HEK293 (cell line): ENCODE measurements at regions not wholly inside any gene's neighbourhood (a gene's known extent, or its start where the extent isn't known, plus 50 kb on each side); places are given as distances from the start of the nearest gene placed in this dataset.
"Not testable (repeated sequence)": the region's sequence is repeated elsewhere in the genome, so short reads cannot be mapped to it uniquely, and the experiment has no call there.

ENCODE experiments used
- CTCF ChIA-PET: fragments of 350-600 bp; formaldehyde crosslinking; extraction: SDS; loops from one replicate; lab custom pipeline; 2021; ENCODE audit warnings: antibody characterized with exemption; lab: Yijun Ruan, JAX
- POLR2A ChIA-PET: fragments of 300-600 bp; formaldehyde crosslinking; extraction: SDS; loops from one replicate; lab custom pipeline; 2020; ENCODE audit warnings: antibody characterized with exemption, inconsistent platforms; lab: Yijun Ruan, JAX
- H3K27ac ChIP-seq: fragments of 200-500 bp; sonication (Bioruptor generic); 2 replicates; pipeline ENCODE4 v1.5.1; 2014; ENCODE audit warnings: low read depth, low read length, control low read depth, inconsistent platforms; ENCODE audit errors: extremely low read depth
- H3K36me3 ChIP-seq, 2 experiments: fragments of 200-500 bp in 1 of 2; sonication (Bioruptor generic) in 1 of 2; 1 replicate in 1 of 2; 2 replicates in 1 of 2; pipeline ENCODE4 v1.5.1; 2014 to 2017; ENCODE audit warnings: inconsistent platforms in 2 of 2, low read length in 2 of 2; ENCODE audit not compliant: control insufficient read depth in 2 of 2, insufficient read depth in 1 of 2
- H3K4me1 ChIP-seq: fragments of 200-500 bp; sonication (Bioruptor generic); 2 replicates; pipeline ENCODE4 v1.5.1; 2014; ENCODE audit warnings: mild to moderate bottlenecking, low read length, inconsistent platforms; ENCODE audit not compliant: control insufficient read depth, insufficient read depth
- H3K4me3 ChIP-seq: 2 replicates; pipeline ENCODE4 v1.5.1; 2011; ENCODE audit warnings: low read depth, mild to moderate bottlenecking, control low read depth, low read length, moderate library complexity
- H3K9me3 ChIP-seq: fragments of 200-500 bp; sonication (Bioruptor generic); 2 replicates; pipeline ENCODE4 v1.5.1; 2014; ENCODE audit warnings: low read depth, low read length, inconsistent platforms; ENCODE audit not compliant: control insufficient read depth, insufficient read depth
- HOXD13 ChIP-seq: sonication (generic); formaldehyde crosslinking; IDR thresholded peaks from 2 replicates; pipeline ENCODE4 v1.8.0; 2022; ENCODE audit warnings: missing genetic modification reagents, borderline replicate concordance
- KLF1 ChIP-seq: fragments of 450-650 bp; formaldehyde crosslinking; IDR thresholded peaks from 2 replicates; pipeline ENCODE4 v1.5.1; 2016; ENCODE audit warnings: missing biosample characterization, missing genetic modification characterization
- OVOL3 ChIP-seq: fragments of 450-650 bp; formaldehyde crosslinking; IDR thresholded peaks from 2 replicates; pipeline ENCODE4 v1.5.1; 2016; ENCODE audit warnings: missing biosample characterization, missing genetic modification characterization
- PRDM6 ChIP-seq: fragments of 450-650 bp; formaldehyde crosslinking; IDR thresholded peaks from 2 replicates; pipeline ENCODE4 v1.5.1; 2017; ENCODE audit warnings: missing biosample characterization, missing genetic modification characterization
- SP7 ChIP-seq: fragments of 450-650 bp; formaldehyde crosslinking; IDR thresholded peaks from 2 replicates; pipeline ENCODE4 v1.5.1; 2016; ENCODE audit warnings: missing biosample characterization, missing genetic modification characterization
- TSHZ1 ChIP-seq: fragments of 450-650 bp; formaldehyde crosslinking; IDR thresholded peaks from 2 replicates; pipeline ENCODE4 v1.5.1; 2016; ENCODE audit warnings: missing biosample characterization, missing genetic modification characterization, borderline replicate concordance
- ZBTB20 ChIP-seq: fragments of 450-650 bp; formaldehyde crosslinking; IDR thresholded peaks from 2 replicates; pipeline ENCODE4 v1.5.1; 2016; ENCODE audit warnings: missing biosample characterization, missing genetic modification characterization
- ZBTB21 ChIP-seq: fragments of 450-650 bp; formaldehyde crosslinking; IDR thresholded peaks from 2 replicates; pipeline ENCODE4 v1.5.1; 2017; ENCODE audit warnings: missing biosample characterization, missing genetic modification characterization
- ZBTB7A ChIP-seq: fragments of 450-650 bp; formaldehyde crosslinking; IDR thresholded peaks from 2 replicates; pipeline ENCODE4 v1.5.1; 2016; ENCODE audit warnings: low read depth, missing biosample characterization, missing genetic modification characterization
- ZFP69B ChIP-seq: fragments of 450-650 bp; formaldehyde crosslinking; IDR thresholded peaks from 2 replicates; pipeline ENCODE4 v1.5.1; 2016; ENCODE audit warnings: missing biosample characterization, missing genetic modification characterization
- ZNF114 ChIP-seq: fragments of 450-650 bp; formaldehyde crosslinking; IDR thresholded peaks from 2 replicates; pipeline ENCODE4 v1.5.0; 2017; ENCODE audit warnings: missing biosample characterization, missing genetic modification characterization
- ZNF133 ChIP-seq: fragments of 450-650 bp; formaldehyde crosslinking; IDR thresholded peaks from 2 replicates; pipeline ENCODE4 v1.5.1; 2016; ENCODE audit warnings: missing biosample characterization, missing genetic modification characterization
- ZNF214 ChIP-seq: fragments of 450-650 bp; formaldehyde crosslinking; IDR thresholded peaks from 2 replicates; pipeline ENCODE4 v1.5.1; 2017; ENCODE audit warnings: missing biosample characterization, mild to moderate bottlenecking, missing genetic modification characterization, borderline replicate concordance
- ZNF239 ChIP-seq: fragments of 450-650 bp; formaldehyde crosslinking; IDR thresholded peaks from 2 replicates; pipeline ENCODE4 v1.5.1; 2016; ENCODE audit warnings: missing biosample characterization, missing genetic modification characterization
- ZNF248 ChIP-seq: fragments of 450-650 bp; formaldehyde crosslinking; IDR thresholded peaks from 2 replicates; pipeline ENCODE4 v1.5.1; 2017; ENCODE audit warnings: missing biosample characterization, missing genetic modification characterization
- ZNF335 ChIP-seq: fragments of 450-650 bp; formaldehyde crosslinking; conservative IDR thresholded peaks from 2 replicates; pipeline ENCODE4 v1.5.1; 2016; ENCODE audit warnings: missing biosample characterization, missing genetic modification characterization
- ZNF416 ChIP-seq: fragments of 450-650 bp; formaldehyde crosslinking; IDR thresholded peaks from 2 replicates; pipeline ENCODE4 v1.5.1; 2016; ENCODE audit warnings: missing biosample characterization, missing genetic modification characterization
- ZNF426 ChIP-seq: fragments of 450-650 bp; formaldehyde crosslinking; IDR thresholded peaks from 2 replicates; pipeline ENCODE4 v1.5.1; 2017; ENCODE audit warnings: missing biosample characterization, missing genetic modification characterization, mild to moderate bottlenecking, inconsistent platforms, moderate library complexity
- ZNF544 ChIP-seq: fragments of 450-650 bp; formaldehyde crosslinking; IDR thresholded peaks from 2 replicates; pipeline ENCODE4 v1.5.0; 2017; ENCODE audit warnings: missing biosample characterization, missing genetic modification characterization
- ZNF560 ChIP-seq: fragments of 450-650 bp; formaldehyde crosslinking; IDR thresholded peaks from 2 replicates; pipeline ENCODE4 v1.5.1; 2017; ENCODE audit warnings: missing biosample characterization, missing genetic modification characterization, borderline replicate concordance
- ZNF585B ChIP-seq: fragments of 450-650 bp; formaldehyde crosslinking; IDR thresholded peaks from 2 replicates; pipeline ENCODE4 v1.5.1; 2016; ENCODE audit warnings: missing biosample characterization, missing genetic modification characterization
- ZNF776 ChIP-seq: fragments of 450-650 bp; formaldehyde crosslinking; IDR thresholded peaks from 2 replicates; pipeline ENCODE4 v1.5.0; 2017; ENCODE audit warnings: missing biosample characterization, missing genetic modification characterization, borderline replicate concordance
- ZNF792 ChIP-seq: fragments of 450-650 bp; formaldehyde crosslinking; IDR thresholded peaks from 2 replicates; pipeline ENCODE4 v1.5.1; 2016; ENCODE audit warnings: missing biosample characterization, missing genetic modification characterization
- ZNF843 ChIP-seq: fragments of 450-650 bp; formaldehyde crosslinking; IDR thresholded peaks from 2 replicates; pipeline ENCODE4 v1.5.1; 2016; ENCODE audit warnings: missing biosample characterization, missing genetic modification characterization

- H3K36me3 ChIP-seq, result no peaks in the 10 kb centered on the region
- TF ChIP-seq ZNF248, result no peak
- TF ChIP-seq KLF1 (tag by site-specific recombination), result no peak
- TF ChIP-seq SP7 (tag by site-specific recombination), result no peak
- no peak for TF ChIP-seq ZFP69B (tag by site-specific recombination)
- TF ChIP-seq ZNF426 (tag by site-specific recombination), result no peak
- no peak for TF ChIP-seq ZNF335
- no peak for TF ChIP-seq ZNF776 (tag by site-specific recombination)
- TF ChIP-seq HOXD13 (CRISPR knock-in tag), result no peak
- ChIA-PET CTCF (no interaction called here), POLR2A (no interaction called here)
- no peaks in the 10 kb centered on the region for H3K4me1 ChIP-seq
- H3K9me3 ChIP-seq, result no peaks in the 10 kb centered on the region
- no peak overlapping the region for H3K4me3 ChIP-seq
- H3K27ac ChIP-seq, result no peak overlapping the region
These were observed 1650.3 kb downstream of the BRINP3 start for GRCh38 chr1:188827400-188827799.

- H3K4me3 ChIP-seq, H3K9me3 ChIP-seq, POLR2A ChIA-PET, H3K4me1 ChIP-seq, CTCF ChIA-PET, H3K36me3 ChIP-seq, H3K27ac ChIP-seq: not testable (repeated sequence)
These were observed 1636.5 kb downstream of the BRINP3 start for GRCh38 chr1:188841111-188841696.

GRCh38 chr1:188846468-188846867 lies 1631.2 kb downstream of the BRINP3 start:
- TF ChIP-seq ZNF560 (tag by site-specific recombination) (no peak), ZBTB20 (tag by site-specific recombination) (no peak)
- no peak overlapping the region for H3K27ac ChIP-seq
- ChIA-PET POLR2A (no interaction called here), CTCF (no interaction called here)
- no peak overlapping the region for H3K4me3 ChIP-seq
- no peaks in the 10 kb centered on the region for H3K4me1 ChIP-seq
- no peaks in the 10 kb centered on the region for H3K9me3 ChIP-seq
- H3K36me3 ChIP-seq, result no peaks in the 10 kb centered on the region

GRCh38 chr1:188857526-188858087 lies 1620.1 kb downstream of the BRINP3 start:
- no peak overlapping the region for H3K27ac ChIP-seq
- ChIA-PET POLR2A (no interaction called here), CTCF (no interaction called here)
- H3K36me3 ChIP-seq, result no peaks in the 10 kb centered on the region
- no peak overlapping the region for H3K4me3 ChIP-seq
- no peaks in the 10 kb centered on the region for H3K9me3 ChIP-seq
- TF ChIP-seq ZBTB7A (tag by site-specific recombination) (no peak), ZNF585B (no peak), OVOL3 (tag by site-specific recombination) (no peak), ZNF239 (no peak), PRDM6 (no peak), TSHZ1 (tag by site-specific recombination) (no peak), ZNF792 (tag by site-specific recombination) (no peak), ZNF133 (tag by site-specific recombination) (no peak), ZNF544 (tag by site-specific recombination) (no peak), ZNF416 (tag by site-specific recombination) (no peak), ZNF114 (tag by site-specific recombination) (no peak), KLF1 (tag by site-specific recombination) (no peak), ZNF843 (tag by site-specific recombination) (no peak), ZBTB21 (tag by site-specific recombination) (no peak), ZNF214 (tag by site-specific recombination) (no peak)
- H3K4me1 ChIP-seq, result no peaks in the 10 kb centered on the region
